Stimulated activated naive CD4-positive, alpha-beta T cell treated with Interleukin-2 at 50 U/mL for 16 hours (primary cell): ENCODE measurements at regions not wholly inside any gene's neighbourhood (a gene's known extent, or its start where the extent isn't known, plus 50 kb on each side); places are given as distances from the start of the nearest gene placed in this dataset.

Experiments
- DNase-seq: peaks from one replicate; lab custom pipeline; 2025; lab: John Stamatoyannopoulos, UW

DNA sequence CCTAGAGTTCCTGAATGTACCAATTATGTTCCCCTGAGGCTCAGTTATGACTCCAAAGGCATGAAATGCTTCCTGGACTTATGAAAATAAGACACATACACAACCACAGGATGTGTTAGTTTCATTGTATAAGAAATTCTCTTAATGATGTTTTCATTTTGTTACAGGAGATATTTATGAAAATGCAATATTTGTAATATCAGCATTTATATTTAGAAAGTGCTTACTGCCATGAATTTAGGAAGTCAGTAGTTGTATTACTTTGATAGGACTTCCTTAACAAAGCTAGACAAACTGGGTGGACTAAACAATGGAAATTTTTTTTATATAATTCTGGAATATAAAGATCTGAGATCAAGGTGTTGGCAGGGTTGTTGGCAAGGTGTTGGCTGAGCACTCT lies 572.1 kb upstream of the IGFBP7 start:
- no peak for DNase-seq

DNA sequence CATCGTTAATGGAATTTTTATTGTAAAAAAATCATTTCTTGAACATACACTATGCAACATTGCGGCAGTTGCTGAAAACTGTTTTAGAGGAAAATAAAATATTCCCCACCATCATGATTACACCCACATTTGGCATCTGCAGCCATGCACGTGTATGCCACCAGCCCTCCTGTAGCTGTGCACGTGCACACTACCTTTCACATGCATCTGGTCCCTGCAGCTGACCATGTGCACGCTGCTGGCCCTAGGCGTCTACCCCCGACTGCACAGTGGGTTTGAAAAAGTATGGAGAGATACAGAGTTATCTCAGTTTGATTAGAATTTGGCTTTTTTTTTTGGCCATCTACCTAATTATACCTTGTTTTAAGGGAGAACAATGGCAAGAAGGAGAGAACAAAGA lies 569.8 kb upstream of the IGFBP7 start:
- DNase-seq, result no peak

DNA sequence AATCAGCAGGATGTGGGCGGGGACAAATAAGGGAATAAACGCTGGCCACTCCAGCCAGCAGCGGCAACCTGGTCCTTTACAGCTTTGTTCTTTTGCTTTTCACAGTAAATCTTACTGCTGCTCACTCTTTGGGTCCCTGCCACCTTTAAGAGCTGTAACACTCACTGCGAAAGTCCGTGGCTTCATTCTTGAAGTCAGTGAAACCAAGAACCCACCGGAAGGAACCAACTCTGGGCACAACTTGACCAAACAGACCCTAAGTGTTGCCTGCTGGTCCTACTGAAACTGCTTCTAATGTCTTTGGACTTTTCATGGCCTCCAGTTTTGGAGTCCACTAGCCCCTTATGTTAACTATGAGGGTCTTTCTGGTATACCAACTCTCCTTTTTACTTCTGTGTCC lies 566.2 kb upstream of the IGFBP7 start:
- no peak for DNase-seq

DNA sequence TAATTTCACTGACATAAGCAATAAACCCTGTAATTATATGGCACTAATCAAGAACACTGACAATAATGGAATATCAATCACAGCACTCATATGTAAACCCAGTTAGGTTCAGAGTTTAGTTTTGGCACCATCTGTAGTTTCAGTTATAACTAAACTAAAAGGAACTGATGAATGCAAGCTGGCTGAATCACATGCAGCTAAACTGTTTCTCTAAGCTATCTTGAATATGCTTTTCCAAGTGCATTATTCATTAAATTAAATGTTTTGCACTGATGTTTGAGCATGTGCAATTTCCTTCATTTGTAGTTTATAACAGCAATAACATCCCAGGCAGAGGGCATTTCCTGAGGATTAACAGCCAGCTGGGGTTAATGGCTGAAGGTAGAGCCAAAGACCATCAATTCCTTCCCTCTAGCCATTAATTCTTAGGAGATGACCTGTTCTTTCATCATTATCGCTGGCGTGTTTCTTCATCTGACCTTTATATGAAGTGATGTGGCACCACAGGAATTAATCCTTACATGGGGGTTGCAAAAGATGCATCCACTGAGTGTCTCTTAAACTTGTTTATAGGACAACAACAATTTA lies 562.8 kb upstream of the IGFBP7 start:
- no peak for DNase-seq

DNA sequence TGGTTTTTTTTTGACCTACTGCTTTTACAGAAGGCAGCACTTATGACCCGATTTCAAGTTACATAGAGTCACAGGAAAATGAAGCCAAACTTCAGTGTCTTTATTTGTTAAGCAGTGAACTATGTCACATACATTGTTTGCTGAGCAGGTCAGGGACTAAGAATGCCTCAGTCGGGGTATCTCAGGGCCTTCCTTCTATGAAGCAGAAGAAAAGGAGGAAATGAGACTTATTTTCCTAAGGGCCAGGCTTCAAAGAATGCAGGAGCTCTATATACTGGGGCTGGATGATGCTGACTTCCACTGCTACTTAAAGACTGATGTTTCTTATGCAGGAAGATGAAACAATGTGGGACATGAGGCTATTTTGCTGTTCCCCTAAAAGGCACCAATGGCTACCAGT lies 558.4 kb upstream of the IGFBP7 start:
- DNase-seq, result no peak

DNA sequence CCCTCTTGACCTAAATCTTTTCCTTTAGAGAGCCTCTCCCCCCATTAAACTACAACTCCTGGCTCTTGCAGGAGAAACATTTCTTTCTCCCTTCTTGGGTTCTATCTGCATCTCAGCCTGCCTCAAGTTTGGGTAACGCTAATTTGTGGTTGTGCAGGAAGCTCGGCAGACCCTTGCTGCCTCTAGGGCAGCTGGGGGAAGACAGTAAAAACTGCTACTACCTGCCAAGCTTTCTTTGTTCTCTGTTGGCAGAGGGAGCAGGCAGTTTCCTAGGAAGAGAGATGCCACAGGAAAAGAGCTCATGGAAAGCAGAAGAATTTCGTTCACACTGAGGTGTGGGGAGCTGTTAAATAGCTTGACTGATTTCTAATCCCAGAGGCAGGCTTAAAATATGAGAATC lies 555.6 kb upstream of the IGFBP7 start:
- DNase-seq, result no peak

DNA sequence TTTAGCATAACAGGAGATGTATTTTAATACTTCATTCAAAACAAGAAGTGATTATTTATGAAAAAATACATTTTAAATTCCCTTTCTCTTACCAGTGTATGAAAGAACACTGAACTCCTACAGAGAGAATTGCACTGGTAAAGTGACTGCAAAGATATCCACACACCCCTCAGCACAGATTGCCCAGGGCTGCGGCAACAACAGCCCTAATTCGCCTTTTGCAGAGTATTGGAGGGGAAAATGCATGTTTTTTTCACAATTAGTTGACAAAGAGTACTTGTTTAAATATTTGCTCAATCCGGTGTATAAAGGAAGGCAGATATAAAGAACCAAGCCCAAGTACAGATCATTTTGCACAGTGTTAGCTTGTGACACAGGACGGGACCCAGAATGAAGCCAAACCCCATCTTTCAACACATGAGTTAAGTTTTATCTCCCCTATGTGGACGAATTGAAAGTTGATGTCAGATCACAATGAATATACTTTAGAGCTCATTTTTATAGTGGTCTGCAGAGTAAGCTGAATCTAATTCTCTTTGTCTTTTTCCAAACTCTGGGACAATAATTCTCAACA lies 551.4 kb upstream of the IGFBP7 start:
- DNase-seq, result no peak

DNA sequence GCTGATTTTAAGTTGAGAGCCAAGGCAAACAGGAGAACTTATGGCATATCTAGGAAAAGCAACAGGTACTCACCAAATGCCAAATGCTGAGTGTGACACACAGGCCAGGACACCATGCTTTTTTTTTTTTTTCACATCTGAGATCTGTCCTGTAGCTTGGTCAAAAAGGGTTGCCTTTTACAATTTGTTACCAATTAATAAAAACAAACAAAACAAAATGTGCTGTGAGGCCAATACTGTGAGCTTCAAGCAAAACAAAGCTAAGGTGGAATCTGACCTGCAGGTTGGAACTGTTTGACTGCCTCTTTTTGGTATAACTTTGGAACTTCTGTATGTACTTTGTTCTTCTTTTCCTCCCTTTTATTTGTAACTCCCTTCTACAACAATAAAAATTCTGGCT lies 548.5 kb upstream of the IGFBP7 start:
- DNase-seq, result no peak

DNA sequence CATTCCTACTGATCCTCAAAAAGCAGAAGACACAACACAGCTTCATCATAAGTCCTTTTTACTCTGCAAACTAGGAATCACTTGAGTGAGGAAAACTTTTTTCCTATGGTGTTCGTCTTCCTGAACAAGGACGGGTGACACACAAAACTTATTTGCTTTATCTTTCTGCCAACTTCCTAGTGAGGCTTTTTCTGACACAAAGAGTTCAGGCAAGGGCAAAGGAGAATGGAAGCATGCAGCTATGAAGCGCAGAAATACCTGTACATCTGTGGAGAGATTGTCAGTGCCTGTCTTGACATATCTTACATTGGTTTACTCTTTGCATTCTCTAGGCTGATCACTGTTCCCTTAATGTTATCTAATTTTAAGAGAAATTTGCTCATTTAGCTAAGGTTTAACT lies 548.0 kb upstream of the IGFBP7 start:
- no peak for DNase-seq

DNA sequence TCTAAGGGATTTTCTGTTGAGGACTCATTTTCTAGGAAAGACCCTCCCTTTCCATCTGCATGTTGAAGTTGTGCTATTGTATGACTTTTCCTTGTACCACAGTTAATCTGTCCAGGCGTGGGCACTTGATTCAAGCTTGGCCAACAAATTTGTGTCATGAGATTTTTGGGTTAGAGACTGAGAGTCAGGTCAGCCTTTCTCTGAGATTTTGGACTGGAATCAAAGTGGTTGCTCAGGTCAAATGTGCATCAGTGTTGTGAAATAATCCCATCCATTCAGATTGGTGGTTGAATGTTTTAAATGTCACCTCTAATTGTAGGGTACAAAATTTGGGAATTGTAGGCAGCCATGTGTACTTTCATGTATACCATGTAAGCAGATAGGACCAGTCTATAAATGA lies 545.2 kb upstream of the IGFBP7 start:
- DNase-seq, result no peak

DNA sequence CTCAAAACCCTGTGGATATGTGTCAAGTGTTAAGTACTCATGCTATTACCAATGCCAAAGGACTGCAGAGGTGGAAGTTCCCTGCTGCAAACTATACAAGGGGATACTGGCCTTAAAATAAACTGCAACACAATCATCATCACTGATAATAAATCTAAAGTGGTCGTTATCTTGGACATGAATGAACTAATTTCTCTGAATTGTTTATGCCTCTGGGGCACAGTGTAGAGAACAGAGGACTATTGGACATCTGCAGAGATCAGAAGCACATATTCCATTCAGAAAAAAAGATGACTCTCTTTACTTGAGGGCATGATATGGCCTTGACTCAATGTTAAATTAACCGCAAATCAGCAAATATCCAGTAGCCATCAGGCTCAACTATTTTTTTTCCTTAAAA lies 542.6 kb upstream of the IGFBP7 start:
- DNase-seq, result no peak

DNA sequence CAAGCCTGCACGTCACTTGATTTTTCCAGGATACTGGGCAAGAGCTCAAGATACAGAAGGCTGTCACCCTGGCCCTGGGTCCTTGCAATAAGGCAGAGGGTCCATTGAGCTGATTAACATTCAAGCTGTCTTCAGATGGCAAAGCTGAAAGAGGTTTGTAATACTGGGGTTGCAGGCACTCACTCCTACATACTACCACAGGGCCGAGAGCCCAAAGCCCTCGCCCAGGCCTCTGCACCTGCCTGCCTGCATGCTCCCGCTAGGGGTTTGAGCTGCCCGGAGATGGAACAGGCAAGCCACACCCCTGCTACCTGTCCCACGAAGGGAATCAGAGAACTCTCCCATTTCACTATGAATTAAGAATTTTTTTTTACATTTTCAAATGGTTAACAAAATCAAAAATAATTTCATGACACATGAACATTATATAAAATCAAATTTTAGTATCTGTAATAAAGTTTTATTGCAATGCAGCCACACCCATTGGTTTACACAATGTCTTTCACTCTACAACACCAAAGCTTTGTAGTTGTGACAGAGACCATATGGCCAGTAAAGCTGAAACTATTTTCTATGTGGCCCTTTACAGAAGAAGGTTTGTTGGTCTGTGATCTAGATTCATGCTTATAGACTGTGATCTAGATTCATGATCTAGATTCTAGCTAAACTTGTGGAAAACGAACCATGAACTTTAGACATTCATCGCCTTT lies 530.4 kb upstream of the IGFBP7 start:
- DNase-seq, result no peak

DNA sequence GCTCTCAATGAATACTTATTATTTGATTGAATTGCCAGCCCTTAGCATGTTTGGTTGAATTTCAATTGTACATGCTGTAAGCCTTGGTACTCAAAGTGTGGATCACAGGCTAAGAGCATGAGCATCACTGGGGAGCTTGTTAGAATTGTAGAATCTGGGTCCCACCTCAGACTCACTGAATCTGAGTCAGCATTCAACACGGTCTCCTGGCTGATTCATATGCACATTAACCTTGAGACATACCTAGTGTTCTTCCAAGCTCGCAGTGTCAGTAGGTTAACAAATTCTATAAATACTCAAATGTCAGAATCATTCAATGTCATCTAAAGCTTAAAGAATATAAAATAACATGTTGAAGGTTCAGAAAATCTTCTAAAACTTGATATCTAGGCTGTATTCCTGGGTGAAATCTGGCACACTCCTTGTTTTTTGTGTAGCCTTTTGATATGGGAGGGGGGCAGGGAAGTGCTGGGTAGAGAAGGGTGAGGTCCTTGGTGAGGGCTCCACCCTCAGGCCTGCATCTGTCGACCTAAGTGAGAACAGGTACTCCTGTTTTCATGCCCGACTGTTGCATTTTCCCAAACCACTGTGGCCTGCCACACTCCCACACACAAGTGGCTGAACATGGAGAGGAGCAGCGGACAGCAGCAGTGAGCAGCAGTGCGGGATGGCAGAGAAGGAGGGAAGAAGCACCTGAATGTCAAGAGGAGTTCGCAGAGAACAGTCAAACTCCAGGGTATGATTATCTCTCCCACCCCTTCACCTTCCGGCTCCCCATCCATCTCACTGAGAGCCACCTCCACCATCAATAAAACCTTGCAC lies 529.6 kb upstream of the IGFBP7 start:
- DNase-seq, result no peak

DNA sequence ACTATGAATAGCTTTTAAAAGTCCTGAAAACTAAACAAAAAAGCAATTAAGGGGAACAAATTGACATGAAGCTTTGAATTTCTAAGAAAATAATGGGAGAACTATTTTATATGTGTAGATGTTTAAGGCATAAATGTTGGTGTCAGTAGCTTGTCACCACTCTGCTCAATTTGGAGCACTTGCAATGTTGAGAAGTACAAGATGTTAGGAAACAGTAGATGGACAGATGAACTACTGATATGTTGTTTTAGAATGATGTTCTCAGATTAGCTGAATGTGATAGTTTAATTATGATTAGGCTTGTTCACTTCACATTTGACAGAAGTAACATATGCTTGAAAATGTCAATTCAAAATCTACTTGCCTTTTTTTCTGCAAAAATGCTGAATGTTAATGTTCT lies 525.7 kb upstream of the IGFBP7 start:
- DNase-seq, result no peak

DNA sequence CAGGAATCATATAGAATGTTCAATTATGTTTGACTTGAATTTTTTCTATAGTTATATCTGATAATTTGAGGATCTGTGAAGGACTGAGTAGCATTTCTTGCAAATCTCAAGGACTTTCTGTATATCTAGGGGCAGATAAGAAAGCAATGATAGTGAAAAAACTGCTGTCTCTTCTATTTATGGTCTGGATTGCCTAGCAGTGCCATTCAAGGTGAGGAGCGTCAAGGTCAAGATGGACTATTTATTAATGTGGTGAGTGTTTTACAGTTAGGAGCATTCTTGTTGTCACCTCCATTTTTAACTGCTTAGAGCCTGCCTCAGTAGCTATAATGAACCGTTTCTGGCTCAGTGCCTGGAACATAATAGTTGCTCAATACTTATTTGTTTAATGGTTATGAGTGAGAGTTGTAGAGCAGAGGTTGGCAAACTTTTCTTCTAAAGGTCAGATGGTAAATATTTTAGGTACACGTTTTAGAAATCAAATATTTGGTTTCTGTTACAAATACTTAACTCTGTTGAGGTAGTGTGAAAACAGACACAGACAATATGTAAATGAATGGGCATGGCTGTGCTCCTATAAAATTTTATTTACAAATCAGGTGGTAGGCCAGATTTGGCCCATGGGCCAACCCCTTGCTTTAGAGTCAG lies 523.2 kb upstream of the IGFBP7 start:
- no peak for DNase-seq

DNA sequence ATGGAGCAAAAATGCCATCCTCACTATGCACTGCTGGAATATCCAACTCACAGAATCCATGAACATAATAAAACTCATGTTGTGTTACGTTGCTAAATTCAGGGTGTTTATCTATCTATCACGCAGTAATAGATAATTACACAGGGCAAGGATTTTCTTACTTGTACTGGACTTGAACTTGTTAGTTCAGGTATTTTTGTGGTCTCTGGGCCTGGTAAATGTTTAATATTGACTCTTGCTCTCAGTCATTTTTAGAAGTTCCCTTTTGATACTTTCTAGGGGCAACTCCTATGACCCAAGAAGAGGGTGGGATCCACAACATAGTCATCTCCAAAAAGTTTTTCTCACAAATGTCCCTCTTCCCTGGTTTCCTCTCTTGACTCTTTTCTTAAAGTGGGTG lies 522.4 kb upstream of the IGFBP7 start:
- no peak for DNase-seq

DNA sequence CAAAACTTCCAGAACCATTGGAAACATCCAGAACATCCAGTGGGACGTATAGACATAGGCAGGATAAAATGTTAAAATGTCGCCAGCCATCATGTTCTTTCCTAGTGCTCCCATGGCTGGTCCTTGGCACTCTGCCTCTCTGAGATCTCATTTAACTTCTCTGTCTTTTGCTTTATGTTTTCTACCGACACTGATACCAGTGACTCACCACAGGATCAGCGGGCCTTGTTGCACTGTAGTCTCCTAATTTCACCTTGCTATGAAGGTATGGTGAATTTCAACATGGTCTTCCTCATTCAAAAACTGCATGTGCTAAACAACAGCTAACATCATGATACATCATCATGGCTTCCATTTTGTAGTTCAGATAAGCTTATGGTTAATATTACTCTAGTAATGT lies 521.0 kb upstream of the IGFBP7 start:
- DNase-seq, result no peak

DNA sequence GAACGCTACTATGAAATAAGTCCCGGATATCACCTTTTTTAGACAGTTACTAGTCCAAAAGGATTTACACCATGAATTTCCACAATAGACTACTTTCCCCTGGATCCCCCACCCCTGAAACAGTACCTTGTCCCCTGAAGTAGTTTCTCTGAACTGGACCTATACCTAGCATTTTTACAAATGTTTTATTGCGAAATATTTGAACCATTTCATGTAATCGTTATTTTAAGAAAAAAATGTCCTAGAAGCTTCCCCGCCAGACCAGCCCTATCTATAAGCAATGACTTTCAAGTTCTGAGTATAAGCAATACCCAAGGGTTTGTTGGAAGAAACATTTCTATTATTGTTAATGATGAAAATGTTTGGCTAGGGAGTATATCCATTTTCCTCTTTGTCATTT lies 517.8 kb upstream of the IGFBP7 start:
- no peak for DNase-seq

DNA sequence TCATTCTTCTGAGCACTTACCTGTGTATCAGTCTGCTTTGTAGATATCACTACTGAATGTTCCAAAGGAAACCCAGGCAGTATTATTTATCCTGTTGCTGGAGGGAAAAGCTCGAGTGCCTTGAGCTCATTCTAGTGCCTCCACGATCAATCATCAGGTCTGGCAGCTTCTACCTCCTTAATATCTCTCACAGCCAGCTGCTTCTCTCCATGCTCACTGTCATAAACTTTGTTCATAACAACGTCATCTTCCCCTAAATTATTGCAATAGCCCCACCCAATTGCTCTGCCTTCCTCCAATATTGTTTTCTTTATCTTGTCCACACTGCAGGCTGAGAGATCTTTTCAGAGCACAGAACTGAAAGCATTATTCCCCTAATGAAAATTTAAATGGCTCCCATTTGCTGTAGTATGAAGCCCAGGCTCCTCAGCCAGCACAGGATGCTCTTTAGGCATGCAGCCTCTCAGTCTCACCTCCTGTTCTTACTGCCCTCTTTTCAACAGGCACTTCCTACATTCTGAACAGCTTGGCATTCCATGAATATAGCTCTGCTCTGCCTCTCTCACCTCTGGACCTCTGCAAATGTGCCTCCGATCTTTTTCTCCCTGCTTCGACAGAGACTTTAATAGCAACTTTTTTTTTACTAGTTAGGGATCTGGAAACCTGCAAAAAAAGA lies 504.2 kb upstream of the IGFBP7 start:
- no peak for DNase-seq

DNA sequence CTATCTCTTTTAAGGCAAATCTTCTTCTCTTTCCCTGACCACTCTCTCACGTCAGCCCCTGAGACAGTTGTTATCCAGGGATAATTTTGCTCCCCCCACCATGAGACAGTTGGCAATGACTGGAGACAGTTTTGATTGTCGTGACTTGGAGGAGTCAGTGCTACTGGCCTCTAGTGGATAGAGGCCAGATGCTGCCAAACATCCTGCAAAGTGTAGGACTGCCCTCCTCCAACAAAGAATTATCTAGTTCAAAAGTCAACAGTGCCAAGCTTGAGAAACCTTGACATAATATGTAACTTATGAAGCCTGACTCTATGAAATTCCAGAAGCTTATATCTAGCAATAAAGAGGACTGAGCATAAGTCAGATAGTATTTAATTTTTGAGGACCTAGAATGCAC lies 502.1 kb upstream of the IGFBP7 start:
- DNase-seq, result no peak

DNA sequence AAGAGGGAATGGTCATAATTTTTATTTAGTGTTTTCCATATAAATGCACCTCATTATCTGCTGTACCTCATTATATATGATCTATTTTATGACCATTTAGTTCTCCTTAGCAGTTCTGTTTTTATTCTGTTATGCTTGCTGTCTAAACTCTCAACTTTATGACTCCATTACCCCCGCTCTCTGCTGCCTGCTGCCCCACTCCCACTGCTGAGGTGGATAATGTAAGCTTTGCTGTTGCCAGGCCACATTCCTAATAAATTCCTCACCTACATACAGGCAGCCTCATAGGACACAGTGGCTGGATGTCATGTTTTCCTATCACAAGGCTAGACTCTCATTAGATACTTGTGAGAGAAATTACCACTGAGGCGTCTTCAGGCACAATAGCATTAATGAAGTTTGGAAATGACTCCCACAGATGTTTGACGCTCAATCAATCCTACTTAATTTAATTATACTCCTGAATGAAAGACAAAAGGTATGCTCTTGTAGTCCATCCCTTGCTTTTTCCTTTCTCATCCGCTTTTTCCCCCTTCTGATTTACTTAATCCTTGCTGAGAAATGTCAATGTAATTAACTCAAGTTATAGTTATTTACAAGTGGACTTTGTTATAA lies 497.5 kb upstream of the IGFBP7 start:
- DNase-seq, result no peak

DNA sequence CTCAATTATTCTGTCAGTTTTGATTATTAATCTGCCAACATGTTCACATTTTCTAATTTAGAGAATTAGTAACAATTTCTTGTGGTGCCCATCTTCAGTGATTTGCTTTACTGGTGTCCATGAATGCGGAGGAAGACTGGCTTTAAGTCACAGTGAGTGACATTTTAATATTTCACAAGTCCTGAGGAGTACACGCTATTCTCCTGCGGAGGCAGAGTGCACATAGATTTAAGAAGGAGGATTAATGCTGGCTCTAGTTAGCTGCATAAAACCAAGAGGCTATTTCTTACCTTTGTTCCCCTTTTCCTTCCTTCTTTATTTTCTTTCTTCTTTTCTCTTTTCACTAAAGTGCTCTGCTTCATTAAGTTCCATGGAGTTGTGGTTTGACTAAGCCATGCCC lies 495.2 kb upstream of the IGFBP7 start:
- no peak for DNase-seq
